ENCODE measurements at regions not wholly inside any gene's neighbourhood (a gene's known extent, or its start where the extent isn't known, plus 50 kb on each side); places are given as distances from the start of the nearest gene placed in this dataset.
"Not testable (repeated sequence)": the region's sequence is repeated elsewhere in the genome, so short reads cannot be mapped to it uniquely, and the experiment has no call there.

GRCh38 chr3:20999661-21000060, 751.3 kb downstream of the ZNF385D start:
- Mint-ChIP-seq H3K27me3 (no peaks in the 10 kb centered on the region), H3K4me1 (no peaks in the 10 kb centered on the region)
- no peak for DNase-seq

GRCh38 chr3:20997183-20997582, 753.8 kb downstream of the ZNF385D start:
- Mint-ChIP-seq H3K27me3 (no peaks in the 10 kb centered on the region), H3K9me3 (ENCODE audit: low read depth) (peaks cover 4% of the 10 kb centered on the region), H3K4me3 (no peak overlapping the region), H3K4me1 (no peaks in the 10 kb centered on the region), H3K36me3 (ENCODE audit: low read depth) (no peaks in the 10 kb centered on the region), H3K27ac (no peak overlapping the region)
- DNase-seq, result no peak
- ChIA-PET POLR2A (no interaction called here), CTCF (no interaction called here)
- intact Hi-C loops (cut with DNase I, micrococcal nuclease), result no loop called here
- no peak for ATAC-seq

More at GRCh38 chr3:20999661-21000060, 751.3 kb downstream of the ZNF385D start:
- H3K27ac Mint-ChIP-seq, result no peak overlapping the region
- intact Hi-C loops (cut with DNase I, micrococcal nuclease), result no loop called here
- no peak for ATAC-seq
- H3K4me3 Mint-ChIP-seq, result no peak overlapping the region
- H3K36me3 Mint-ChIP-seq (ENCODE audit: low read depth), result no peaks in the 10 kb centered on the region
- peaks cover 4% of the 10 kb centered on the region for H3K9me3 Mint-ChIP-seq (ENCODE audit: low read depth)
- POLR2A ChIA-PET, result no interaction called here
- CTCF ChIA-PET, result no interaction called here

- no peaks in the 10 kb centered on the region for H3K36me3 Mint-ChIP-seq (ENCODE audit: low read depth)
- intact Hi-C loops (cut with DNase I, micrococcal nuclease), result no loop called here
- ChIA-PET POLR2A (no interaction called here), CTCF (no interaction called here)
- ATAC-seq (no peak), DNase-seq (no peak)
- H3K27ac Mint-ChIP-seq, result no peak overlapping the region
- H3K4me3 Mint-ChIP-seq, result no peak overlapping the region
- no peaks in the 10 kb centered on the region for H3K27me3 Mint-ChIP-seq
- H3K9me3 Mint-ChIP-seq (ENCODE audit: low read depth), result peaks cover 5% of the 10 kb centered on the region
- H3K4me1 Mint-ChIP-seq, result no peaks in the 10 kb centered on the region
These were observed 760.1 kb downstream of the ZNF385D start for GRCh38 chr3:20990896-20991295.

GRCh38 chr3:20989653-20990052, 761.4 kb downstream of the ZNF385D start:
- H3K4me3 Mint-ChIP-seq; intact Hi-C loops (cut with DNase I, micrococcal nuclease); CTCF ChIA-PET; H3K36me3 Mint-ChIP-seq (ENCODE audit: low read depth); DNase-seq; H3K9me3 Mint-ChIP-seq (ENCODE audit: low read depth); POLR2A ChIA-PET; H3K4me1 Mint-ChIP-seq; H3K27ac Mint-ChIP-seq; ATAC-seq; H3K27me3 Mint-ChIP-seq: not testable (repeated sequence)

GRCh38 chr3:20984594-20985205, 766.3 kb downstream of the ZNF385D start:
- DNase-seq (no peak), ATAC-seq (no peak)
- CTCF ChIA-PET, result interaction anchor here (0.5 kb wide), 1 partner anchor 108 kb away, joined by 3 read pairs; no protein-coding TSS in a partner anchor
- H3K27ac Mint-ChIP-seq, result no peak overlapping the region
- H3K4me3 Mint-ChIP-seq, result no peak overlapping the region
- H3K36me3 Mint-ChIP-seq (ENCODE audit: low read depth), result no peaks in the 10 kb centered on the region
- intact Hi-C loops (cut with DNase I, micrococcal nuclease), result no loop called here
- POLR2A ChIA-PET, result no interaction called here
- no peaks in the 10 kb centered on the region for H3K4me1 Mint-ChIP-seq
- peaks cover 10% of the 10 kb centered on the region for H3K9me3 Mint-ChIP-seq (ENCODE audit: low read depth)
- H3K27me3 Mint-ChIP-seq, result no peaks in the 10 kb centered on the region

- DNase-seq (no peak), ATAC-seq (no peak)
- Mint-ChIP-seq H3K4me1 (no peaks in the 10 kb centered on the region), H3K4me3 (no peak overlapping the region), H3K36me3 (ENCODE audit: low read depth) (no peaks in the 10 kb centered on the region), H3K27ac (no peak overlapping the region), H3K9me3 (ENCODE audit: low read depth) (peaks cover 5% of the 10 kb centered on the region), H3K27me3 (no peaks in the 10 kb centered on the region)
- CTCF ChIA-PET, result interaction anchor here (1.1 kb wide), 1 partner anchor 34 kb away, joined by 3 read pairs; no protein-coding TSS in a partner anchor
- POLR2A ChIA-PET, result no interaction called here
- intact Hi-C loops (cut with DNase I, micrococcal nuclease), result no loop called here
These were observed 775.8 kb downstream of the ZNF385D start for GRCh38 chr3:20975188-20975651.

GRCh38 chr3:20974396-20974795, 776.6 kb downstream of the ZNF385D start:
- peaks cover 7% of the 10 kb centered on the region for H3K9me3 Mint-ChIP-seq (ENCODE audit: low read depth)
- POLR2A ChIA-PET, result no interaction called here
- H3K27ac Mint-ChIP-seq, result no peak overlapping the region
- no peak overlapping the region for H3K4me3 Mint-ChIP-seq
- no peak for ATAC-seq
- H3K4me1 Mint-ChIP-seq, result no peaks in the 10 kb centered on the region
- CTCF ChIA-PET, result no interaction called here
- H3K36me3 Mint-ChIP-seq (ENCODE audit: low read depth), result no peaks in the 10 kb centered on the region
- no peaks in the 10 kb centered on the region for H3K27me3 Mint-ChIP-seq
- intact Hi-C loops (cut with DNase I, micrococcal nuclease), result no loop called here
- no peak for DNase-seq

- intact Hi-C loops (cut with DNase I, micrococcal nuclease); H3K4me3 Mint-ChIP-seq; CTCF ChIA-PET; H3K4me1 Mint-ChIP-seq; H3K36me3 Mint-ChIP-seq (ENCODE audit: low read depth); H3K27me3 Mint-ChIP-seq; H3K27ac Mint-ChIP-seq; ATAC-seq; DNase-seq; POLR2A ChIA-PET: not testable (repeated sequence)
- H3K9me3 Mint-ChIP-seq (ENCODE audit: low read depth), result peaks cover 14% of the 10 kb centered on the region
These were observed 780.2 kb downstream of the ZNF385D start for GRCh38 chr3:20970807-20971206.

GRCh38 chr3:20967485-20967884, 781.5 kb upstream of the SGO1 start:
- H3K4me1 Mint-ChIP-seq; POLR2A ChIA-PET; H3K27me3 Mint-ChIP-seq; H3K4me3 Mint-ChIP-seq; H3K27ac Mint-ChIP-seq; DNase-seq; H3K36me3 Mint-ChIP-seq (ENCODE audit: low read depth); CTCF ChIA-PET; ATAC-seq; intact Hi-C loops (cut with DNase I, micrococcal nuclease): not testable (repeated sequence)
- H3K9me3 Mint-ChIP-seq (ENCODE audit: low read depth), result peaks cover 15% of the 10 kb centered on the region

GRCh38 chr3:20958161-20958560, 772.2 kb upstream of the SGO1 start:
- ChIA-PET CTCF (interaction anchor here (0.6 kb wide), 1 partner anchor 1225 kb away, joined by 3 read pairs; no protein-coding TSS in a partner anchor), POLR2A (no interaction called here)
- ATAC-seq (no peak), DNase-seq (no peak)
- Mint-ChIP-seq H3K4me1 (no peaks in the 10 kb centered on the region), H3K27ac (no peak overlapping the region), H3K36me3 (ENCODE audit: low read depth) (no peaks in the 10 kb centered on the region), H3K9me3 (ENCODE audit: low read depth) (peaks cover 7% of the 10 kb centered on the region), H3K27me3 (no peaks in the 10 kb centered on the region), H3K4me3 (no peak overlapping the region)
- intact Hi-C loops (cut with DNase I, micrococcal nuclease), result no loop called here

- CTCF ChIA-PET, result no interaction called here
- DNase-seq (no peak), ATAC-seq (no peak)
- Mint-ChIP-seq H3K4me1 (no peaks in the 10 kb centered on the region), H3K27ac (no peak overlapping the region), H3K4me3 (no peak overlapping the region), H3K9me3 (ENCODE audit: low read depth) (peaks cover 15% of the 10 kb centered on the region), H3K27me3 (no peaks in the 10 kb centered on the region), H3K36me3 (ENCODE audit: low read depth) (no peaks in the 10 kb centered on the region)
- POLR2A ChIA-PET, result no interaction called here
- intact Hi-C loops (cut with DNase I, micrococcal nuclease), result no loop called here
These were observed 759.9 kb upstream of the SGO1 start for GRCh38 chr3:20945892-20946291.

- Mint-ChIP-seq H3K4me3 (no peak overlapping the region), H3K27ac (no peak overlapping the region), H3K27me3 (no peaks in the 10 kb centered on the region), H3K36me3 (ENCODE audit: low read depth) (no peaks in the 10 kb centered on the region), H3K9me3 (ENCODE audit: low read depth) (peaks cover 10% of the 10 kb centered on the region), H3K4me1 (no peaks in the 10 kb centered on the region)
- POLR2A ChIA-PET, result no interaction called here
- ATAC-seq, result no peak
- no peak for DNase-seq
- intact Hi-C loops (cut with DNase I, micrococcal nuclease), result no loop called here
- CTCF ChIA-PET, result no interaction called here
These were observed 749.8 kb upstream of the SGO1 start for GRCh38 chr3:20935791-20936190.

- intact Hi-C loops (cut with DNase I, micrococcal nuclease), result no loop called here
- CTCF ChIA-PET, result no interaction called here
- H3K27me3 Mint-ChIP-seq, result no peaks in the 10 kb centered on the region
- peaks cover 18% of the 10 kb centered on the region for H3K9me3 Mint-ChIP-seq (ENCODE audit: low read depth)
- no peak overlapping the region for H3K27ac Mint-ChIP-seq
- DNase-seq (no peak), ATAC-seq (no peak)
- H3K4me3 Mint-ChIP-seq, result no peak overlapping the region
- POLR2A ChIA-PET, result no interaction called here
- H3K36me3 Mint-ChIP-seq (ENCODE audit: low read depth), result no peaks in the 10 kb centered on the region
- no peaks in the 10 kb centered on the region for H3K4me1 Mint-ChIP-seq
These were observed 745.8 kb upstream of the SGO1 start for GRCh38 chr3:20931834-20932233.
